ENCODE measurements at regions not wholly inside any gene's neighbourhood (a gene's known extent, or its start where the extent isn't known, plus 50 kb on each side); places are given as distances from the start of the nearest gene placed in this dataset.
"Not testable (repeated sequence)": the region's sequence is repeated elsewhere in the genome, so short reads cannot be mapped to it uniquely, and the experiment has no call there.

GRCh38 chr7:113179313-113179712 is 61.0 kb upstream of the SMIM30 start:
- H3K27ac ChIP-seq, result no peak overlapping the region

GRCh38 chr7:113176836-113177235 is 58.5 kb upstream of the SMIM30 start:
- Histone ChIP-seq H3K4me3 (no peak overlapping the region), H3K27ac (no peak overlapping the region)
- DNase-seq (ENCODE audit: low spot score), result no peak
- no peak for TF ChIP-seq CTCF (IDR thresholded peaks at IDR 0.05)

More at GRCh38 chr7:113179313-113179712, 61.0 kb upstream of the SMIM30 start:
- no peak overlapping the region for H3K4me3 ChIP-seq
- TF ChIP-seq CTCF (IDR thresholded peaks at IDR 0.05), result no peak
- no peak for DNase-seq (ENCODE audit: low spot score)

GRCh38 chr7:113176180-113176579 is 57.8 kb upstream of the SMIM30 start:
- DNase-seq (ENCODE audit: low spot score); H3K27ac ChIP-seq; H3K4me3 ChIP-seq: not testable (repeated sequence)

GRCh38 chr7:113175525-113176104 is 57.3 kb upstream of the SMIM30 start:
- Histone ChIP-seq H3K4me3 (no peak overlapping the region), H3K27ac (no peak overlapping the region)
- DNase-seq (ENCODE audit: low spot score), result no peak
- no peak for TF ChIP-seq CTCF (IDR thresholded peaks at IDR 0.05)

GRCh38 chr7:113172726-113173125 is 54.4 kb upstream of the SMIM30 start:
- DNase-seq (ENCODE audit: low spot score), result no peak
- Histone ChIP-seq H3K4me3 (no peak overlapping the region), H3K27ac (no peak overlapping the region)
- no peak for TF ChIP-seq CTCF (IDR thresholded peaks at IDR 0.05)

GRCh38 chr7:113170591-113170990 is 52.2 kb upstream of the SMIM30 start:
- TF ChIP-seq CTCF (IDR thresholded peaks at IDR 0.05), result no peak
- no peak for DNase-seq (ENCODE audit: low spot score)
- no peak overlapping the region for H3K27ac ChIP-seq
- H3K4me3 ChIP-seq, result no peak overlapping the region
